ENCODE measurements at regions not wholly inside any gene's neighbourhood (a gene's known extent, or its start where the extent isn't known, plus 50 kb on each side); places are given as distances from the start of the nearest gene placed in this dataset.

DNA sequence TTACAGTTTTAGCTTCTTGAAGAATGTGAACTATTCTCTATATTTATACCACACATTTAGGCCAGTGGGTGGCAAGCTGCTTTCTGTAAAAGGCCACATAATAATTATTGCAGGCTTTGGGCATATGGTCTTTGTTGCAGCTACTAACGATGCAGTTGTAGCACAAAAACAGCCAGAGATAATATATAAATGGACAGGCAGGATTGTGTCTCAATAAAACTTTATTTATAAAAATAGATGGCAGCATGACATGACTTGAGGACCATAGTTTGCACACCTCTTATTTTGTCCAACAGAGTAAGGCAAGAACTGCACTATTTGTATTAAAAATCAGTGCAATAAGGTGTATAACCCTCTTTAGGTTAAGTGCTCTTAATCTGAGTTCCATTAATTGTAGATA, 415.0 kb downstream of the ANXA1 start:
- no peak for DNase-seq

DNA sequence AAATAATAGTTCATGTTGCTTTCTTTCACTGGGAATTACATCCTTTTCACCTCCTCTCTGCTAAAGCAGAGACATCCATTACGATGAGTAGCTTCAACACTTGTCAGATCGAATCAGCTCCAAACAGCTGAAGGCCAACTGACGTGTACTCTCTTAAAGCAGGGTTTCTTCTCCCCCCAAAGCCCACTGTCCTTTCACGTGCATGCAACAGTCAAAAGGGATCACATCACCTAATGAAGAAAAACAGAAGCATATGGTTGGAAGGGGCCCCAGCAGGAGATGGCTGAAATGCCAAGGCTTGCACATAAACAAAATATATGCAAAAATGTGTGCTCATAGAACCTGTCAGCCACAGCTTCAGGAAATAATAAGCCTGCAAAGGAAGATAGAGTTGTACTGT, 421.6 kb downstream of the ANXA1 start:
- DNase-seq = no peak

DNA sequence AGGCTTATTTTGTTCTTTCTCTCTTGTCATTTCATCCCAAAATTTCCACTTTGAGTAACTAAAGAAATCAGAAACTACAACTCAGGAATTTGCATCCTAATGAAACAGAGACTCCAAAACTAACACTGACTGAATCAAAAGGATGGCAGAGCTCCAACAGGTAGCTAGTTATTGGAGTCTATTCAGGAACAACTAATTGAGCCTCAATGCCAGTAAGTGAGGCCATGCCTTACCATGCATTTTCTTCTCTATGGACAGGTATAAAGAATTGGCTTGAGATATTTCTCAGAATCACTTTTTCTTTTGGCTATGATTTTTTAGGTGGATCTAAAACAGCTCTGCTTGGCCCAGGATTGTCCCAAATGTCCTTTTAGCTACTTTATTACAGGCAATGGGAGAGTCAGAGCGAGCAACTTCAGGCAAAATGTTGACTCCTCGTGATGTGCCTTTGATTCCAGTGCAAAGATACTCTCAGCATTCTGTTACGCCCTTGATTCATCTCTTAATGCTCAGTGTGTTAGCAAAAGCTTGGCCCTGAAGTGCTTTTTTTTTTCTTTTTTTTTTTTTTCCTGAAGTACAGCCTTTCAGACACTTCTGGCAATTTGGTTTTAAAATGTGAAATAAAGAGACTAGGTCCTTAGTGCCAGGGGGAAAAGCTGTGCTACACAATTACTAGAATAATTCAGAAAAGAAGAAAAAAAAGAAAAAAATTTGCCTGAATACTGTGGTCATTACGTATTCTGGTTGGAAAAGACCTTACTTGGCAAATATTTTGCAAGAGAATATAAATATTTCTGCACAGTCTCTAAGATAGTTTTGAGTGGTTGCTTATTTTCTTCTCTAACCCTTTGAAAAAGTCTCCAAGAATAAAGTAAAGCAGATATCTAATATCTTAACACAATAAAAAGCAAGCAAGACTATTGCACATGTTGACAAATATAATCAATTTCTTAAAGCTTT, 423.7 kb downstream of the ANXA1 start:
- DNase-seq = no peak

DNA sequence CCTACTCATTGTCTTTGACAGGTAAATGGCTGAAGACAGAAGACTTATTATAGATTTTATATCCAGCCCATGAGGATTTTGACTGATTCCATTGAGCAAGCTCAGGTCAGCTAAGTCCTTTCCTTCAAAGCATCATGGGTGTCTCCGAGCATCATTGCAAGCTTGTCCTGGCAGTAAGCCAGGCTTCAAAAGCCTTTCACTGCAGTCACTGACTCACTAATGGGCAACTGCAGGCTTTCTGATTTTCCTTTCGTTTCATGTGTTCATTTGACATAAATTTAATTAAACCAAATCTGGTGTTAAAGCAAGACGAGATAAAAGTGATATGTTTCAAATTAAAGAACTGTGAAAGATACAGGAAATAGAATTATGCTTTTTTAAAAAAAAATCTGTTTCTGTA, 426.2 kb downstream of the ANXA1 start:
- no peak for DNase-seq

DNA sequence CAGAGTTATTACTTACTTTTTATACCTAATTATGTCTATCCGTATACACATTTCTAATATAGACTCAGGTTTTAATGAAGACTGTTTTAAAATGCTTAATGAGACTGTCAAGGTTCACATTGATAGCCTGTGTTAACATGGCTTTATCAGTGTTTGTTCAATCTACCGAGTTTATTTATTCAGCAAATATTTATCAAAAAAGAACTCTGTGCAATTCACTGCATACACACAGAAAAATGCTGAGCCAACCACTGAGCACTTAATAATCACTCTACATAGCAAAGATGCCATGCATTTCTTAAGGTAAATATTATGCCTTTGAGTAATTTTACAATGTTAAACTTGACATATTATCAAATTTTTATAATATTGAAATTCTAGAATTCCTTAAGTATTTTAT, 428.2 kb downstream of the ANXA1 start:
- no peak for DNase-seq

DNA sequence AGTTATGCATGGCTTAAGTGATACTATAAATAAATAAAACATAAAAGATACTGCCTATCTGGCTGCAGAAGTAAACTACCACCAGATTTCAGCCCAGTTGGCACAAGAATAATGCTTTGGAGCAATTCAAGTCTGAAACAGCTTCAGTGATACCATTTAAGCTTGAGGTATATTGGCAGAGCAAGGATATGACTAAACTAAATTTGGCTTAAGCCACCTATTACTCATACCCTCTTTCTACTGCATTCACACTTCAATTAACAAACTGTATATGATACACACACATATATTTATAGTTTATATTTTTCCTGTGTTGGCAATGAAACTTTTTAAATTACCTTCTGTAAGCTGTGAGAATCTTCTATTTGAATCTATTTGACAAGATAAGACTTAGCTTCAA, 431.9 kb downstream of the ANXA1 start:
- DNase-seq = no peak

DNA sequence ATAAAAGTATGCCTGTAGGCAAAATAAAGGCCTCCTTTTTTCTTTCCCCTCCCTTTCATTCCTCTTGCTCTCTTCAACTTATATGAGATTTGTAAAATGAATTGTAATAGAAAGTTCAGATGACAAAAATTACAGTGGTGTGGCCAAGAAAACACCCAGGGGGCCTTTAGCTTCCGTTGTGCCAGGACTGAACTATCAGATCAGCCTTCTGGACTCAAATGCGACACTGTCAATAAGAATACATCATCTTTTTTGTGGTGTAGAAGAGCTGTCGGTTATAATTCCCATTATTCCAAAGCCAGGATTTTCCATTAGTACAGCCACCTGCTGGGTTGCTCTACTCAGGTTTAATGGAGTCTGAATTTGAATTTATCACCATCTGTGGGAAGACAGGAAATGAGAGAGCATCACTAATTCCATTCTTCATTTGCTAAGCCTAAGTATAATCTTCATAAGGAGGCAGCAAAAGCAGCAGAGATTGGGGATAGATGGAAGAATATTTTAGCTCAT, 443.4 kb downstream of the ANXA1 start:
- no peak for DNase-seq

DNA sequence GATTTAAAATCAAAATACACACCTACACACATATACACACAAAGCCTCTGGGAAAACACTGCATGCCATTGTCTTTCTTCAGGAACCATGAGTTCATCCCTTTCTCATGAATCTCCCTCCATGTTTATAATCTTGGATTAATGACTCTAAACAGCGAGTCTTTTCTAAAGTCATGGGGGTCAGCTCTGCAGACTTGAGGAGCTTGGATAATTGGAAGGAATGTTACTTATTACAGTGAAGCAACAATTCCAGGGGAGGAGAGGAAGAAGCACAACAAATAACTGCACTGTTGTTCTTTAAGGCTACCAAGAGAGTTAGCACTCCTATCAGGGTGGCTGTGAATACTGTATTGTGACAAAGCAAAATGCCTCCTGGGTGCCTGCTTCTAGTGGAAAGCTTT, 444.7 kb downstream of the ANXA1 start:
- DNase-seq = no peak

DNA sequence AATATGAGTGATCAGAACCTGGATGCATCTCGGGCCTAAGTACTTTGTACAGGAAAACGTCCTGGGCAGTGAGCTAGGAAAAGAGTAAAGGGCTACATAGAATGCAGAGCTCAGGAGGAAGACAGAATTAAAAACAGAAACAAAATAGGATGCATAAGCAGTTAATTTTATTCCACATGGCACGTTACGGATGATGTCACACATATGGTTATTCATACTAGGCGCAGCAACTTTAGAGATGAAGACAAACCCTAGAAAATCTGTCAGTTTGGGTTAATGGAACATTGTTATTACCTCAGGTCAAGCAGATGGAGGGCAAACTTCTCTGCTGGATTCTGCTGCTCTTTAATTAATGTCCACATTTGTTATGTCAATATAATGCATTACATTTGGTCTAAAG, 445.4 kb downstream of the ANXA1 start:
- DNase-seq = no peak

DNA sequence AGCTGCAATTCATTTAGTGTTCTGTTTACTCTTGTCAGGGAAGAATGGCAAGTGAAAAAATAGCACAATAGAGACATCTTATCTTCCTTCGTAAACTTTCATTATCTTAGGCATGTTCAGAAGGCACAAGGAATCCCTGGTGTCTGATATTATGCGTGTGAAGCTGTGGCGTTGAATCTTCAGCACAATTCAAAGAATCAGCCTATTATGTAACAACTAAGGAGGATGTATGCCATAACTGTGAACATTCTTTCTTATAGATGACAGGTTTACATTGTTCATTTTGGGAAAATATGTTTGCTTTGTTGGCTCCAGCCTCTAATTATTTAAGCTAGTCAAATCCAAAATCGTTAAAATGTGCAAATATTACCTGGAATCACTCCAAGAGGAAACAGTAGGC, 446.1 kb downstream of the ANXA1 start:
- DNase-seq = no peak

DNA sequence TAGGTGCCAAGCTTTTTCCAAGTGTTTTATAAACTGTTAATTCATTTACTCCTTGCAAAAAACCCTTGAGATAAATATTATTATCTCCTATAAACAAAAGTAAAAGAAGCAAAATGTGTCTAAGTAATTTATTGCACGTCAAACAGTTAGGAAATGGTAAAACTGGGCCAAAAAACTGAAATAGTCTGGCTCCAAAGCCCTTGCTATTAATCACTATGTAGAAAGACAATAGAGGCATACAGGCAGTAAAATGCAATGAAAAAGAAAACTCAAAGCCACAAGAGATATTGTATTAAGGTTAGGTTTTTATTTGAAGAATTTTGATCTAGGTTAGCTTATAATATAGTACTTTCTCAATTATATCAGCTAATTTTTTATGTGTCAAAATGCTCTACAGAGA, 457.7 kb downstream of the ANXA1 start:
- DNase-seq = no peak

DNA sequence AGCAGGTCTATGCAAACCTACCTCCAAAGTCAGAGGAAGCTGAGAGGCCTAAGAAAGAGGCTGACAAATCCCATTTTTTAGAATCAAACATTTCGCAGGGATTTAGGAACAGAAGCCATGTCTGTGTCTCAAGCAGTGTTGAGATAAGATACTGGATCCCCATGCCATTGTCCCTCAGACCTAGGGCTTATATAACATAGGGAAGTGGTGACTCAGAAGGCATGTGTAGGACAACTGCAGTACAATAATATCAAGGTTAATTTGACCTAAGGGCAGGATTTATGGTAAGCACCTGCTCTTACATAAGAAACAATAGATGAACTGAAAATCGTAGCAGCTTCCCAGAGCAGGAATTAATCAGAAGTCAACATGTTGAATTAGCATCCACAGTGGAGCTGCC, 459.4 kb downstream of the ANXA1 start:
- no peak for DNase-seq

DNA sequence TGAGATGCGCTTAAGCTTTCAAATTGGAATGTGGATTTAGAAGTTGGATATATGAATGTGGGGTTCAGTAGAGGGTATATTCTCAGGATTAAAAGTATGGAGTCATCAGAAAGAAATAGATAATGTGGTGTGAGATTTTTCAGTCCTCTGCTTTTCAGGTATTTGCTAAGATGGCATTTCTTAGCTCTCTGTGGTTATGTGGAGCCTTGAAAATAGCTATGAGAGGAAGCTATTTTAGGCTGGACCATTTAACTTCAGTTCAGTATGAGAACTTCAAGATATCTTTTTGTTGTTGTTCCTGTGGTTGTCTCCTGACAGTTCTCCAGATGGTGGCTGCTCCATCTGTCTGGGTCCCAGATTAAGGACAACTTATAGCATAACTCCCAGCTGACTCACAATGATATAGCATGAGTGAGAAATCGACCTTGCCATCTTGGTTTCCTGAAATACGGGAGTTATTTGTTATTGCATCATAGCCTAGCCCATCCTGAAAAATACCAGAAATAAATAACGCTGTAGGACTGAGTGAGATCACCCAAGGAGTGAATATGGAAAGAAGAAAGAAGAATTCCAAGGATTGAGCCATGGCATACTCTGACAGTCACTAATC, 461.5 kb downstream of the ANXA1 start:
- peak; percentile 15 for DNase-seq

DNA sequence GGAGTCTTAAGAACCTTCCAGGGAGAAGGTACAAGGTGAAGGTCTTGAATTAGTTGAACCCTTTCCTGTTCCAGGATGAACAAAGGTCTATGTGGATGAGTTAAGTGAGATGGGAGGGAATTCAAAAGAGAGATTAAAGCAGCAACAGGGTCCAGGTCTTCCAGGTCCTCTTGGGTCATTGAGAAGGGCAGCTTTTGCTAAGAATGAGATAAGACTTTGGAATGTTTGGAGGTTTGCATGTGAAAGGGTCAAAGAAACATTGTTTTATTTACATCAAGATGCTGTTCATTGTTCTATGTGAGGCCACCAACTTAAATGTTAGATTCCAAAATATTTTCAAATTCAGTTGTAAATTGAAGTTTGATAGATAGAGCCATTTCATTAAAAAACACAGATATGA, 463.9 kb downstream of the ANXA1 start:
- DNase-seq = no peak

DNA sequence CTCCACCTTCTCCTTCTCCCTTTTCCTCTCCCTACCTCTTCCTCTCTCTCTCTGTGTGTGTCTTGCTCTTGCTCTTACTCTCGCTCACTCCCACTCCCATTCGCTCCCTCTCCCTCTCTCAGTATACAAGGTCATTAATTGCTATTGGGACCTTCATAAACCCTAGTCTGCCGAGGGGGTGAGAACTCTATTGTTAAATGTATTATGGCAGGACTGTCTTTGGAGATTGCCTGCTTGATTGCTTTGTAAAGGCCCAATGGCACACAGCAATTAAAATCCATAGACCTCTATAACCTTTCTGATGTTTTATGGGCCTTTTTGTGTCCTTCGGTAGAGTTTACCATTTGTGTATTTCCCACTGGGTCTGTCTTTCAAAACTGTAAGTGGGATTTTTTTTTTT, 465.9 kb downstream of the ANXA1 start:
- no peak for DNase-seq

DNA sequence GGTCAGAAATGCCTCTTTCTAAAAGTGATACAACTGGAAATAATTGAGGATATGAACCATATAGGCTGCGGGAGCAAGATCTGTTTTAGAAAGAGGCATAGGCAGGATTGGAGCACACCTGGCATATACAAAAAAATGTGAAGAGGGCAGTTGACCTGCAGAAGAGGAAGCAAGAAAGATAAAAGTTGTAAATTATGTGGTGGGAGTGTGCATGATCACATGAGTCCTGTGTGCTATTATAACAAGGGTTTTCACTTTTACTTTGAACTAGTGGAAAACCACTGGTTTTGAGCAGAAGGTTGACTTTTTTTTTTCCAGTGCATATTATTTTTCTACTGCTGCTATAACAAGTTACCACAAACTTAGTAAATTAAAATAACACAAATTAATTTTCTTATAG, 489.3 kb downstream of the ANXA1 start:
- DNase-seq = no peak

DNA sequence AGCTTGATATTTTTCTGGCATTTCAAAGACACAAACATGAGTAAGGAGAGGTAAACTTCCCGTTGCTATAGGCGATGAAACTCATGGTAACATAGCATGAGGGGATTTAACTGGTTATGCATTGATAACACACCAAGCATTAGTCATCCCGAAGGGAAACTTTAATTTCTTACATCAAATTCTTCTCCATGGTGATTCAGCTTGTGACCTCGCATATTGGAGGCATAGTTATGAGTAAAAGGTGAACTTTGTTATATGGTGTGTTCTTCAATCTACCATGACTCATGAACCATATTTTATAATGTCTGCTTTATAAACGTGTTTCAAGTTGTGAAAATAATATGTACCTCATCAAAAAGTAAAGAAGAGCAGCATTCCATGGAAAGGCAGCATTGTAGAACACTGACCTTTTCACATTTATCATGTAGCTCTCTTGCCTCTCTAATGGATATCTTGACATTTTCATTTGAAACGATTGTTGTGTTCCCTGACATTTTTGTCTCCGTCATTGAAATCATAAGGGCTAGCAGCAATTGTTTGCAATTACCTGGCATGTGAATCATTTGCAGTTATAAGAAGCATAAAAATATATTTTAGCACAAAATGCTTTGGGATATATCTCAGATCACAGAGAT, 491.8 kb downstream of the ANXA1 start:
- no peak for DNase-seq

DNA sequence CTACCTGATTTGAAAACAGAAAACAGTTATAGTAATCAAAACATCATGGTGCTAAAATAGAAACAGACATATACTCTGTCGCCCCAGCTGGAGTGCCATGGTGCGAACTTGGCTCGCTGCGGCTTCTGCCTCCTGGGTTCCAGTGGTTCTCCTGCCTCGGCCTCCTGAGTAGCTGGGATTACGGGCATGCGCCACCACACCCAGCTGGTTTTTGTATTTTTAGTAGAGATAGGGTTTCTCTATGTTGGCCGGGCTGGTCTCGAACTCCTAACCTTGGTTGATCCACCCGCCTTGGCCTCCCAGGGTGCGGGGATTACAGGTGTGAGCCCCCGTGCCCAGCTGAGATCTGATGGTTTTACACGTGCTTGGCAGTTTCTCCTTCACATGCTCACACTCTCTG, 495.9 kb downstream of the ANXA1 start:
- DNase-seq = no peak

DNA sequence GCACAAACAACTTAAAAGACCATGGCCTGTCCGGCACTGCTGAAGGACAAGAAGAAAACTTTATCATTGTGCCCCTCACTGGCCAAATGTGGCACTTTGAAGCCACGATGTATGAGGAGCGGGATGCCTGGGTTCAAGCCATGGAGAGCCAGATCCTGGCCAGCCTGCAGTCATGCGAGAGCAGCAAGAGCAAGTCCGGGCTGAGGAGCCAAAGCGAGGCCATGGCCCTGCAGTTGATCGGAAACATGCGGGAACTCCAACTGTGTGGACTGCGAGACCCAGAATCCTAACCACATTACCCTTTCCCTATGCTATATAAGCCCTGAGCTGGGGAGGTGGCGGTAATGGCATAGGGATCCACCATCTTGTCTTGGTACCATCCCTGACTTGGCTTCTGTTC, 497.9 kb downstream of the ANXA1 start:
- DNase-seq = no peak

DNA sequence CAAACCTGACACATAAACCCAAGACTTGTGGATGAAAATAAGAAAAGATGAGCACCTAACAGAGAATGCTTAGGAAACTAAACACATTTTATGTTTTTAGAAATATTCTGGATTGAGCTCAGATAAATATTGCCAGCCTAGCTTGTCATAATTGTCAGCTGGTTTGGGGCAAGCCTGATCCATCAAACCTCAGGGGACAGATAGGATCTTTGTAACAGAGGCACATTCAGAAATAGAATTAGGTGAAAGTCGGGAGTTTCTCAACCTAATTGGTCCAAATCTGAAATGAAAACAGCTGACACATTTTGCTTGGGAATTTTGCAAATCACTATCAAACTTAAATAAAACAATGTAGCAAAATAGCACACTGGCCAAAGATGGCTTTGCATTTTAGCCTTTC, 503.7 kb downstream of the ANXA1 start:
- DNase-seq = no peak

DNA sequence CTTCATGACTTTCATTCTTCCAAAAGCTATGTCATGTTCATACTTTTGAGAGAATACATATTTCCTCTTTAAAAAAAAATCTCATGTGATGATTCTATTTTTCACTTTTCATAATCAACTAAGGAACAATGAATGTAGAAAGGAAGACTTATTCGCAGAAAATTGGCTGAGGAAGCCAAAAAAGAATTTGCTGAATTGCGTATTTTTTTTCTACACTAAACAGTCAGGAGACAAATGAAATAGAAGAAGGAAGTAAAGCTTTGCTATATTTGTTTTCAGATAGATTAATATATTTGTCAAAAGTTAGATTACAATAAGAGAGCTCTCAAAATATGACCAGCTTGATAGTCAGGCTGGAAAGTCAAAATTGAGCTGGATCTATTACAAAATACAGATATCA, 504.2 kb downstream of the ANXA1 start:
- DNase-seq = no peak

DNA sequence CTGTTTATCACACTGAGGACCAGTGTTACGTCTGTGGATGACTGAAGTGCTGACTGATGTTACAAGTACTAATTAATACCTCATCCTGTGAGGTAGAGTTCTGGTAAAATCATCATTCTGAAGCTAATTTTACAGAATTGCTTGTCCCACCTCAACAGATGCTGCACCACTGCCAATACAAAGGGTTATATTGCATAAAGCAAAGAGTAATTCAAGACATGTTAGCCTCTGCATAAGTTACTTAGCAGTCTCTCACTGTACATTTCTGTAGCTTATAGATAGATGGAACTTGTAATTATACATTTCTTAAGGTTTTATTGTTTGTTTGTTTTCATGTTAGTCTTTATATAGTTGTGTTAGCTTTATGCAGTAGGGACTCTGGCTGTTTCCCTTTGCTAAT, 513.6 kb downstream of the ANXA1 start:
- DNase-seq = no peak

DNA sequence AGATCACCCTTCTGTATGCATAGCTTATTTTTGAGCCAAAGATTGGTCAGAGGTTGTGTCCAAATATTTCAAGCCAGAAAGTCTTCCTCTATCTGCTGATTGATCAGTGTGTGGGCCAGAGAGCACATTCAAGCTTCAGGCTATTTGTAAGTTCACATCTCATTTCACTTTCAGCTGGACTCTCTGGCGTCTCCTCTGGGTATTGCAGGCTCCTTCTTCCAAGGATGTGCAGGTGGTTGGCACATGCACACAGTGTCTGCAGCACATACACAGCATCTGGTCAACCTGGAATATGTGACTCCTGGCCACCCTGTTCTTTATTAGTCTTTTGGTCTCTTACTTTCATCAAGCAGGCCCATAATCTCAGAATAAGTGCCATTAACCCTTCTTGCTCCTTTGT, 516.1 kb downstream of the ANXA1 start:
- no peak for DNase-seq

DNA sequence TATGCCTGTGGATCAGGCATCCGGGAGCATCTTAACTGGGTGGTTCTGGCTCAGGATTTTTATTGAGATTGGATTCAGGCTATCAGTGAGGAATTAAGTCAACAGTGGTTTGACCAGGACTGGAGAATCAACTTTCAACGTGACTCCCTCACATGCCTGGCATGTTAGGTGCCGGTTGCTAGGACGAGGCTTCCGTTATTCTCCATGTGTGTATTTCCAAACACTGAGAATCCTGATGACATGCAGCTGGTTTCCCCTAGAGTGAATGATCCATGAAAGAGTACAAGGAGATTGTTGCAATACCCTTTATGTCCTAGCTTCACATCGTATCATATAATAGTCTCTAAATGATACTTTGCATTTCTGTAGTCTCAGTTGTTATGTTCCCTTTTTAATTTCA, 529.2 kb downstream of the ANXA1 start:
- no peak for DNase-seq
